ENCODE measurements at regions not wholly inside any gene's neighbourhood (a gene's known extent, or its start where the extent isn't known, plus 50 kb on each side); places are given as distances from the start of the nearest gene placed in this dataset.

DNA sequence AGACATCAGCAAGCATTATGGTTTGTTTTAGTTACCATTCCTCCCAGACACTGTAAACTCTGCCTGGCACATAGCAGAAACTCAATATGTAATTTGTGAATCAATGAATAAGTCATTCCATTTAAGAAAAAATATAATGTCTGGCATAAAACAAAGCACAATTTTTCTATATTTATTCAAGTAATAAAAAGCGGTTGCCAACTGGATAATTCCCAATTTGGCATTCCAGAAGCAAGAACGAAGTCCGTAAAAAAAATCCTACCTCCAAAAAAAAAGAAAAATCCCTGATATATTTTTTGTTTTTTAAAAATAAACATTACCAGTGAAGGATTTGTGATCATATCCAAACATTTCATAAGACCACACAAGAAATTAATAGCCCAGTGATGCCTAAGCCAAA lies 351.3 kb upstream of the LRRTM4 start:
- TF ChIP-seq, protein P1, sequence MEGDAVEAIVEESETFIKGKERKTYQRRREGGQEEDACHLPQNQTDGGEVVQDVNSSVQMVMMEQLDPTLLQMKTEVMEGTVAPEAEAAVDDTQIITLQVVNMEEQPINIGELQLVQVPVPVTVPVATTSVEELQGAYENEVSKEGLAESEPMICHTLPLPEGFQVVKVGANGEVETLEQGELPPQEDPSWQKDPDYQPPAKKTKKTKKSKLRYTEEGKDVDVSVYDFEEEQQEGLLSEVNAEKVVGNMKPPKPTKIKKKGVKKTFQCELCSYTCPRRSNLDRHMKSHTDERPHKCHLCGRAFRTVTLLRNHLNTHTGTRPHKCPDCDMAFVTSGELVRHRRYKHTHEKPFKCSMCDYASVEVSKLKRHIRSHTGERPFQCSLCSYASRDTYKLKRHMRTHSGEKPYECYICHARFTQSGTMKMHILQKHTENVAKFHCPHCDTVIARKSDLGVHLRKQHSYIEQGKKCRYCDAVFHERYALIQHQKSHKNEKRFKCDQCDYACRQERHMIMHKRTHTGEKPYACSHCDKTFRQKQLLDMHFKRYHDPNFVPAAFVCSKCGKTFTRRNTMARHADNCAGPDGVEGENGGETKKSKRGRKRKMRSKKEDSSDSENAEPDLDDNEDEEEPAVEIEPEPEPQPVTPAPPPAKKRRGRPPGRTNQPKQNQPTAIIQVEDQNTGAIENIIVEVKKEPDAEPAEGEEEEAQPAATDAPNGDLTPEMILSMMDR (IDR thresholded peaks at IDR 0.05), result no peak
- TF ChIP-seq POLR2A (IDR thresholded peaks at IDR 0.05), result no peak
- TF ChIP-seq POLR2AphosphoS5 (IDR thresholded peaks at IDR 0.05), result no peak
- TF ChIP-seq EP300 (IDR thresholded peaks at IDR 0.05), result no peak

Measured in sigmoid colon (tissue), 4 donors.